Gastrocnemius medialis (tissue), 4 donors: ENCODE measurements at regions not wholly inside any gene's neighbourhood (a gene's known extent, or its start where the extent isn't known, plus 50 kb on each side); places are given as distances from the start of the nearest gene placed in this dataset.

Source experiments
- CTCF ChIP-seq, 5 experiments: fragments of 450-650 bp in 3 of 5; fragments of 200-600 bp in 2 of 5; sonication (generic) in 2 of 5; IDR thresholded peaks in 4 of 5; conservative IDR thresholded peaks in 1 of 5; 1 replicate in 4 of 5; 2 replicates in 1 of 5; pipeline ENCODE4 v1.5.1; 2016 to 2019; ENCODE audit warnings: antibody characterized with exemption in 5 of 5, mild to moderate bottlenecking in 3 of 5, moderate library complexity in 3 of 5
- POLR2A ChIP-seq, 2 donors: fragments of 450-650 bp; IDR thresholded peaks; one replicate each; pipeline ENCODE4 v1.6.1; 2017; ENCODE audit warnings: antibody characterized with exemption in 2 of 2, mild to moderate bottlenecking in 2 of 2, moderate library complexity in 2 of 2

- TF ChIP-seq CTCF (IDR thresholded peaks at IDR 0.05 in 4 of 5, conservative IDR thresholded peaks at IDR 0.05 in 1 of 5) (no peak), POLR2A (IDR thresholded peaks at IDR 0.05) (no peak)
Observed at GRCh38 chr10:21437770-21438382, 87.6 kb downstream of the SKIDA1 start.
